HG03175 (cell line): ENCODE measurements at regions not wholly inside any gene's neighbourhood (a gene's known extent, or its start where the extent isn't known, plus 50 kb on each side); places are given as distances from the start of the nearest gene placed in this dataset.
"Not testable (repeated sequence)": the region's sequence is repeated elsewhere in the genome, so short reads cannot be mapped to it uniquely, and the experiment has no call there.

ENCODE experiments used
- ATAC-seq: cut with Tn5 transposase; IDR thresholded peaks from one replicate; pipeline ENCODE4 v1.9.1; 2021; ENCODE audit warnings: mild to moderate bottlenecking, moderate library complexity; ENCODE audit not compliant: unreplicated experiment

DNA sequence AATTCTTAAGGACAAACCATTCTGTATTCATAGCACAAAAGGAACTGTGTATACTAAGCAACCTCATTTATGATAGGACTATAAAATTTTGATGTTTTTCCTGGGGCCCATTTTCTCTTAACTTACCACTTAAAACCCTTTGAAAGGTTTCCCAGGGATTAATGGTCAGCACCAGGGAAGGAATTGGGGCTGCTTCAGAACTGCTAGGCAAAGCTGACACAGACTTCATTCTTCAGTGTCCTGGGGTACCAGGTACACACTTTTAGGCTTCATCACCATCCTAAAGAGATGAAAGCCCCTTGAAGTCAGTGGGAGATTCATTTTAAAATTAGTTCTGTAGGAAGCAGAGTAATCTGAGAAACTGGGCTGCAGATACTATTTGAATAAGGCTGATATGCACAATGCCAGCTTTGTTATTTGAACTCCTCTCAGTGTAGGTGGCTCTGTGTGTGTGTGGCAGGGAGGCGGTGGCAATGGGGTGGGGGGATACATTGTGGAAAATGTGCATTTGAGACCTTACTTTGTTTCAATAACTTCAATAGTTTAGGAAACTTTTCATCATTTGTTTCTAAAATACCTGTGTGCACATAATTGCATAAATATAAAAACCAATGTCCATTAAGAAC lies 329.3 kb upstream of the DCN start:
- no peak for ATAC-seq

DNA sequence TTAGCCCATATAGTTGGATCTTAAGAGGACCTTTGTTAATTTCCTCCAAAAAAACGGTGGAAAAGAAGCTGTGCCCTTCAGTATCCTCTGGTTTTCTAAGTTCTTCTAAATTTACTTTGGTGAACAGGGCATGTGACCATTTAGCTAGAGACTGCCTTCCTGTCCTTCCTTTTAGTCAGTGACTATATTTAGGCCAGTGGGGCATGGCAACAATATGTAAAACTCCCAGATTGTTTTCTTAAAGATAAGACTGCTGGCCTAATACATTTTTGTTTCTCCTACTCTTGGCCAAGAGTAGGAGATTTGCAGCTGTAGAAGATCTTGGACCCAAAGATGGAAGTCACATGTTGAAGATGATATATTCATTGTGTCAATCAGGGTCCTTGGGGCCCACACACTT lies 325.1 kb upstream of the DCN start:
- no peak for ATAC-seq

DNA sequence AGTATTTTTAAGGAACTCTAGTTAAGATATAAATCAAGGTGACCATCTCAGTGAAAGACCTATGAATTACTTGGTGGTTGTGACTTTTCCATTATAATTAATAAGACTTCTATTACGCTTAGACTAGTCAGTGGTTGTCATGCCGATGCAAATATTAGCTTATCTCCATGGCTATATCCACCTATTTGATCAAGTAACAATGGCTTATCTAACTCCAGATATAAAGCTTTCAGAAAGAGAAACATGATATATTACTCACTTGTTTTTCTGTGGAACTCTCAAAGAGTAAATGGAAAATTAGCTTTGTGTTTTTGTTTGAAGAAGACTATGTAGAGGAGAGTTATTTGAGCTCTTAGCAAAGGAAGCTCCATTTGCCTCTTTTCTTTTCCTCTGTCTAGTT lies 323.8 kb upstream of the DCN start:
- ATAC-seq: no peak

DNA sequence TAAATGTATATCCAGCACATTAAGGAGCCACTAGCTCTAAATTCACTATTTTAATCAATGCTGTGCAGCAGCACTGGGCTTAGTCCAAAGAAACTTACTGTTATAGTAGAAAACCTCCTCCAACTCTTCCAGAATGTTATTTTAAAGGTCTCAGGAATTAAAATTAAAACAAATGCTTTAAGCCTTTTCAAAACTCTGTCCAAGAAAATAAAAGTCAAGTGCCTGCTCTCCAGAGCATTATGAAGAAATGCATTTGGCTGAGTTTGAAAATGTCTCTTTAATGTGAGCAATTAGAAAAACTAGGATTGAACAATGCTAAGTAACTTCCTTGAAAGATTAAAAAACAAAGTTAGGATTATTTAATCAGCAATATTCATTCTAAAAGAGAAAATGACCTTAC lies 322.4 kb upstream of the DCN start:
- no peak for ATAC-seq

DNA sequence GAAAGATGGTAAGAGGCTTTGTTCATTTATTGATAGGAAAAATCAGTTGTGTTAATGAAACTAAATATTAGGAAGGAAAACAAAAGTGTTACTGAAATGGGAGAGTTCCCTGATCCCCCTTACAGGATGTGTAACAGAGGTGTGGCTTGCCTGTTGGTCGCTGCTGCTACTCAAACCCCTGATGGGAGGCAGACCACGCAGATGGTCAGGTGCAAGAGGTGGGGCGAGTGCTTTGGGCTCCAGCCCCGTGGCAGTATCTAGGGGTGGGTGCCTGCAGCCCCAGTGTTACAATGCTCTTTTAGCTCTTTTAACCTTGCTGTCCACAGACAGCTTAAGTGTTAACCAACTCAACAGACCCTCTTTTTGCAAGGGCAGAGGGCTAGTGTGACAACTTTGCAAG lies 319.6 kb upstream of the DCN start:
- no peak for ATAC-seq

DNA sequence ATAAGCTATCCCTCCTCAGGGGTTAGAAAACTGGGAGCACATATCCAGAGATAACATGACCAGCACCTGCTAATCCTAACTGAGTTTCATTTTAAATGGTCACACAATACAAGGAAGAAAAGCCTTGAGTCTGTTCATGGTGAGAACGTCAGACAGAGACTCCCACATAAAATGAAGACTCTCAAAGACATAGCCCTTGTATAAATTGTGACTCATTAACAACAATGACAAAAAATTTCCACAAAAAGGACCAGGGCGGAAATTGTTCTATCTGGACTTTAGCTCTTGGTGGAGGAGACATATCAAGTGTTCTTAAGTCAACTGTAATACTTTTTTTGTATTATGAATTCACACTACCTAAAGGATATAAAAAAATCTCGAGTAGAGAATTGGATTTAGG lies 313.7 kb upstream of the DCN start:
- no peak for ATAC-seq

DNA sequence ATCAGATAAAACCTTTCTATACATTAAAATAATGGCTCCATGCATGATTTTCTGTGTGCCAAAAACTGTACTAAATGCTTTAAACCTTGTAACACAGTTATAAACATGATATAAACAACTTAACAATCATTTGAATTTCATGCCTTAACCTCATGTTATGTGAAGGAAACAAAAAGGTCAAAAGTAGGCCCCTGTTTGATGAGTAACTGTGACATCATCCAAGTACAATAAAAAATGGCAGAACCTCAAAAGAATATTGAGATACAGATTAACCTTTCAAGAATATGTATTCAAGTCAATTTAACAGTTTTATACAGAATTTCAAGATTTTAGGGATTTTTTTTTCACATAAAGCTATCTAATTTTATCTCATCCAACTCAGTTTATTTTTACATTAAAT lies 310.7 kb upstream of the DCN start:
- no peak for ATAC-seq

DNA sequence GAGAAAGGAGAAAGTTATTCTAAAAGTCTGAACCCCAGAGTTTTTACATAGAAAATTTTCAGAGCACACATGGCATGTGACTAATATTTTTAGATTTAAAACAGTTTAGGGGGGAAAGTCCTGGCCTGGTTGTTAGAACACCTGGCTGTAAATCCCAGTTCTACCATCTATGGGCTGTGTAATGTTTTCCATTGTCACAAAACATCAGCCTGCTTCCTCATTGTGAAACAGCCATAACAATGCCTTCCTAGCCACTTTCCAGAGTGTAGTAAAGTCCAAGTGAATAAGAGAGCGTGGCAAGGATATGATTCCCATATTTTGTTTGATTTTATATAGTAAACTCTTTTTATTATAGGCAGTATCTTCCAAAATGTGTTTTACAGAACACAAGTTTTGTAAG lies 310.0 kb upstream of the DCN start:
- ATAC-seq: no peak

DNA sequence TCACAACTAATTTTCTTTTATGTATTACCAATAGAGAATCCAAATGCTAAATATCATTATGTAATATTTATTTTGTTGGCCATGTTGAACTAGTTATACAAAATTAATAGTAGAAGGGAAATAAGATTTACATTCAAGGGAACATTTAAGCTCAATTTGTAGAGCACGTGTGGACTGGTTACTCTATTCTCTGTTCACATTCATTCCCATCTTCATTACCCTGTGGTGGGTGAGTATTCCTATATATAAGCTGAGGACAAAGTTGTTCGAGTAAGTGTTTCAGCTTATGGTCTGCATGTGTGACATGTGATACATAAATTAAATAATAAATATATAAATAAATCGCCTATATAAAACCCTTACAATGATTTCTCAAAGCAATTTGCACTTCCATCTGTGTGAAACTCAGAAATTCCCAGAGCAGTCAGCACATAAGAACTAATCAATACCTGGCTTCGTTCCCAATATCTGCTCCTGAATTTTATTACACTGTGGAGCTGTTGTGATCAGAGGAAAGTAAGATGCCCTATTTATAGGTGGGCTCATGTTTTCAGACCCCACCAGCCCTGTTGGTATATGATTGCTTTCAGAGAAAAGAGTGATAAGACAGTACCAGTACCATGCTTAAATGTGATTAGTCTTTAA lies 308.2 kb upstream of the DCN start:
- no peak for ATAC-seq

DNA sequence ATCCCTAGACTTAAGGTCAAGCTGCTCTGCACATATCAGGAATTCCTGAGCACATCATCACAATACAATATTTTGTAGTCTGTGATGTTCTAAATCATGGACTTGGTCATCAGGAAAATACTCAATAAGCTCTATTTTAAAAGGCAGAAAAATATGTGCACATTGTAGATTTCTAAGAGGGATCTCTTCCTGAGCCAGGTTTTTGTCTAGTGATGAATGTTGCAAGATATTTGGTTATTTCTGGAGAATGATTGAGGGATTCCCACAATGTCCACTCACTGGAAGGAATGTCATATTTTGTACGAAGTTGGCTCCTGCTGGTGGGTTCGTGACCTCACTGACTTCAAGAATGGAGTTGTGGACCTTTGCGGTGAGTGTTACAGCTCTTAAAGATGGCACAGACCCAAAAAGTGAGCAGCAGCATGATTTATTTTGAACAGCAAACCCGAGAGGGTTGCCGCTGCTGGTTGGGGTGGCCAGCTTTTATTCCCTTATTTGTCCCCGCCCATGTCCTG lies 300.9 kb upstream of the DCN start:
- no peak for ATAC-seq

DNA sequence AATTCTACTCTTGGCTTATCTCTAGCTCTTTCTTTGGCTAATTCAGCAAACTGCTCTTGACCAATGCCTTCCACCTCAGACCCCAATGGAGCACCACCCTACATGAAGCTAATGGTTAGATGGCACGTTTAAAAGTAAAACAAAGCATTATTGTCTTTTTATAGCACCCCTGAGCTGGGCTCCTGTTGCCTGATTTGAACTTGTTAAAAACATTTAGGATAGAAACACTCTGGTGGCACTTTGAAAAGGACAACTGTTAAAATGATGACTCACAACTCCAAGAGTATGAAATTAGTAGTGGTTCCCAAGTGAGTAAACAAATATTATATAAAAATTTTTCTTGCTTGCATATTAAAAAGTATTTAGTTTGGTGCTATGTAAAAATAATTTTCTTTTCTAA lies 299.6 kb upstream of the DCN start:
- ATAC-seq: no peak

DNA sequence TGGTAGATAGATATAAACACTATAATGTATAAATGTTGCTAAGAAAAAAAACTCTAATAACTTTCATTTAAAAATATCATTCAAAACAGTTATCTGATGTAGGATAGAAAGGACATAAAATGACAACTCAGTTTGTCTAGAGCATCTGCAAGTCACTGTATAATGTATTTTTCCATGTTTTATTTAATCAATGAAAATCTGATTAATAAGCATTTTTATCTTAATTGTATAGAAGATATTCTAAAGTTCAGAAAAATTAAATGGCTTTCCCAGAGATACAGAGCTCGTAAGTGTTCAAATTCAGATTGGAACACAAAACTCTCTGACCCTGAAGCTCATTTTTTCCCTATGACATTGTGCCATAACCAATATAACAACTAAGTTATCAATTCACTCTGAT lies 295.9 kb upstream of the DCN start:
- ATAC-seq: no peak

DNA sequence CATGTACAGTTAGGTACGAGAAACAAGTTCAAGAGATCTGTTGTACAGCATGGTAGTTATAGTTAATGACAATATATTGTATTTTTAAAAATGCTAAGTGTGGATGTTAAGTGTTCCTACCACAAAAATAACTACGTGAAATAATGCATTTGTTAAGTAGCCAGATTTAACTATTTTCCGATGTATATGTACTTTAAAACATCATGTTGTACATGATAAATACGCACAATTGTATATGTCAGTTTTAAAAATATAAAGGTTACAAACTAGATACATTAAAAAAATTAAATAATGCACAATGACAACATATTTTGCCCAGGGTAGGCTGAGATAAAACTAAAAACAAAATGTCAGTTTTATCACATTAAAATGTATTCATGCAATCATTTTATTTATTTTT lies 285.1 kb upstream of the DCN start:
- ATAC-seq: no peak

DNA sequence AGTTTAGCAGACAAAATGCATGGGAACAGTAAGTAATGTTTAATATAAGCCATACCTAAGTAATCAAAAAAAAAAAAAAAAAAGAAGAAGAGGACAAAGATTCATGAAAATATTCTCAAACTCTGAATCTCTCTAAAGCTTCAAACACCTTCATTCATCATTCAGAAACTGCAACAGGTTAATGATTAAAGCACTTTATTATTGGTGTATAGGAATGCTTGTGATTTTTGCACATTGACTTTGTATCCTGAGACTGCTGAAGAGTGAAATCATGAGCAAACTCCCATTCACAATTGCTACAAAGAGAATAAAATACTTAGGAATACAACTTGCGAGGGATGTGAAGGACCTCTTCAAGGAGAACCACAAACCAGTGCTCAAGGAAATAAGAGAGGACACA lies 278.4 kb upstream of the DCN start:
- no peak for ATAC-seq

DNA sequence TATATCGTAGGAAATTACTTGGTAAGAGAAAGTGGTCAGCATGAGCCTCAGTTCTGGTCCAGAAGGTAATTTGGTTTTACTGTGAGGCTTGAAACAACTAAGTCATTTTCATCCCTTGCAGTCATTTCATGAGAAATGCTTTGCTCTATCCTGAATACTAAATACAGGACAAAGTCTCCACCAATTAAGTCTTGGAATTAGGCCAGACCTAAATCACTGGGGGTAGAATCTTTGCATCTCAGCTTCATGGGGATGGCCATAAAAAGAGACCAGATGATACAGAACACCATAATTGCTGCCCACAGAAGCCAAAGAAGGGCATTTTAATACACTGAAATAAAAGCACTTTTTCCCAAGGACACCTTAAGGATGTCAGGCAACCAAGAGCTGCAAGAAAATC lies 277.9 kb upstream of the DCN start:
- ATAC-seq: no peak

DNA sequence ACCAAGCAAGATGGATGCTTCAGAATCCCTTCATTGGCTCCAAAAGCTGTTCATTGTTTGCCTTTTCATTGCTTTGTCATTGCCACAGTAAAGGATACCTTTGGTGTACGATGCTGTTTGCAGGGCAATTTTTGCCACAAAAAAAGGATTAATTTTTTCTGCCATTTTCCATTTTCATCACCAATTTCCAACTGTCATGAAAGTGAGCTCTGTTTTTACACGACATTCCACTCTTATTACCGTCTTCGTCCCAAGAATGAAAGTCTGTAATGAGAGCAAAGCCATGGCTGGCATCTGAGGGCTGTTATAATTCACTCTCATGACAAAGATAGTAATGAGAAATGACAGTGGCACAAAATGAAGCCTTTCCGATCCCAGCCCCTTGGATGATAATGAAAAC lies 272.7 kb upstream of the DCN start:
- ATAC-seq: no peak

DNA sequence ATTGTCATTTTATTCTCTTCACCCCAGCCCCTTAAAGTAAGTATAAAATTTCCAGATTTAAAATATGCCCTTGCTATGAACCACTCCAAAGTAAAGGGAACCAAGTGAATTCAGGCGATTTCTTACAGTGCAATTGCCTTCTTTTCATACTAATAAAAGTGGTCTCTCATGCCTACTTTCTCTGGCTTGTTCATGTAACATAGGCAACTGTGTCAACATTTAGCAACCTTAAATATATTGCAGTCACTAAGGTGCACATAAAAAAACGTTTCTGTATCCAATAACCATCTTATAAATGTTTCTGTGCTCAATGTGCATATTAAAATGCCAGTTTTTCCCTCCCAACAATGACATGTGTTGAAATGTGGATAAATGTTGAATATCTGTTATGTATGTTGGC lies 271.6 kb upstream of the DCN start:
- ATAC-seq: no peak

DNA sequence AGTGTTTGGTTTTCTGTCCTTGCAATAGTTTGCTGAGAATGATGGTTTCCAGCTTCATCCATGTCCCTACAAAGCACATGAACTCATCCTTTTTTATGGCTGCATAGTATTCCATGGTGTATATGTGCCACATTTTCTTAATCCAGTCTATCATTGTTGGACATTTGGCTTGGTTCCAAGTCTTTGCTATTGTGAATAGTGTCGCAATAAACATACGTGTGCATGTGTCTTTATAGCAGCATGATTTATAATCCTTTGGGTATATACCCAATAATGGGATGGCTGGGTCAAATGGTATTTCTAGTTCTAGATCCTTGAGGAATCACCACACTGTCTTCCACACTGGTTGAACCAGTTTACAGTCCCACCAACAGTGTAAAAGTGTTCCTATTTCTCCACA lies 269.8 kb upstream of the DCN start:
- not testable (repeated sequence) for ATAC-seq

DNA sequence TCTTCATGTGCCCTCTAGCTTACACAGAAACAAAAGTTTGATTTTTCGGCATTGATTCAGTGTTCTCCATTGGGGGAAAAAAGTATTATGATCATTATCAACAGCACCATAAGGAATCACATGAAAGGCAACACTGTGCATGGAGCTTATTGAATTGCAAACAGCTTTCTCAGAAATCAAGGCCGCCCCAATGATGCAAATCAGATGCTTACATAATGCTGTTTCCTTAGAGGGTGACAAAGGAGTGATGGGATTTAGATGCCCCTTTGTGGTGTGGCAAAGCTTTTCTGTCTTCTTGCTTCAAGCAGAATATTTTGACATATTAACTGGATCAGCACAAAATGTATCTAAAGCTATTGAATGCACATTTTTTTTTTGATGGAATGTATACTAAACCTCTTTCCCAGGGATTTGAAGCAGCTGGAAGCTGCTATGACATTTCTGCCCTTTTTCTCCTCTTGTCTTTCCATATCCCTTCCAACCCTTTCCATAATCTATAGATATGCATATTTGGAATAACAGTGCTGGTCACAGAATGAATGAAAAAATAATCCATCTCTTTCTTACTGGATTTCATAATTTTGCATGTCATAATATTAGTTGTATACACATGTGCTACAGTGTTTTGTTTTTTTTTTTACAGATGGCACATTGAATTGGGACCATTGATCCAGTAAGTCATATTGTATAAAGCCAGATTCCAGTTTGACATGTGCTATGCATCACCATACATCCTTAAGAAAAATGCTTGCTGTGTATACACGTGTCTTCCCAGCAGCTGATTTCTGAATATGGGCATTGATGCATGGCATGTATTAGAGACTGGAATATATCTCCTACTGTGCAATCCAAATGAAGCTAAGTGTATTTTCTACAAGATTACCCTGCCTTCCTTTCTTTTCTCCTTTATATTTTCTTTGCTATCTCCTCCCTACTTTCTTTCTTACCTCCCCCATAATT lies 259.7 kb upstream of the DCN start:
- no peak for ATAC-seq

DNA sequence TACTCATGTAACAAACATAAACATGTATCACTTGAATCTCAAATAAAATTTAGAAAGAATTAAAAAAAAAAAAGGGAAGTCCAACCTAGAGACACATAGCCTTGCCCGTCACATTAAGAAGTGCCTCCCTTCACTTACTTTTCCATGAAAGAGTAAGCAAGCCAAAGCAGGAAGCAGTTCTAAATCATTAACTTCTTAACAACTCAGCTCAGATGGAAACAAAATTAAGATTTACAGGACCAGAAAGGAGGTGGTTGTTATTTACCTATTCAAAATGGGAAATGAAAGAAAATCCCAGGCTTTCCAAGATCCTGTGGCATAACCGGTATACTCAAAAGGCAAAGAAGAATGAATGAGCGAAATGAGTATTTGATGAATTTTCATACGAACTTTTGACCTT lies 258.6 kb upstream of the DCN start:
- ATAC-seq: no peak

DNA sequence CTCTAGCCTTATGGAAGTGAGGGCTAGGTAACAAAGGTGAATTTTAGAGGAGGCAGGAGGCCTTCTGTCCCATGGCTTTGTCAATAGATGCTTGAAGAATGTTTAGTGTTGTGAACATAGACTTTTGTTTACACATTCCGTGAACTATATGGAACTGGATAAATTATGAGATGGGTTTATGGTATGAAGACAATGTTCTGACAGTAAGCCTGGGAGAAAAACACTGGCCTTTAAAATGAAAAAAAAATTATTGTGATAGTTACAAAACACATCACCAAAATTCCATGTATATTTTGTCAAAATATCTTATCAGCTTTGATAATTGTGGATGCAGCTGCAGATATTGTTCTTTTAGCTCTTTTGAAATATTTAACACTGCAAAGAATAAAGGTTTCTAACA lies 251.5 kb upstream of the DCN start:
- ATAC-seq: no peak

DNA sequence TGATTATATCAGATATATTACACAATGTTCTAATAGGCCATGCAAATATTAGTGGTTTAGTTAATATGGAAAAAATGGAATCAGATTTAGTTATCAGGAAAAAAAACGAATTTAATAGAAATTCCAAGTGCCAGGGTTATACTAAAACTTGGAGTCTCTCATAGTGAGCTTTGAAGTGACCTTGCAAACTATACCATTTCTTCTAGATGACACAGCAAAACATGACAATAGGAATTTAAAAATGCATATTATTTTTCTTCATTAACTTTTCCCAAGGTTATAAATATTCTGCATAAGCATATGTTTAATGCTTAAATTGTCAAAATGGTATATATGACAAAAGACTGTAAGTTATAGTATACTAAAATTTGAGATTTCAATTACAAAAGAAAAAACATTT lies 250.1 kb upstream of the DCN start:
- no peak for ATAC-seq
